A172 (cell line): ENCODE measurements at regions not wholly inside any gene's neighbourhood (a gene's known extent, or its start where the extent isn't known, plus 50 kb on each side); places are given as distances from the start of the nearest gene placed in this dataset.

Source experiments
- DNase-seq: peaks from one replicate; pipeline ENCODE4 v3.0.0-alpha.2; 2015; ENCODE audit warnings: low spot score

DNA sequence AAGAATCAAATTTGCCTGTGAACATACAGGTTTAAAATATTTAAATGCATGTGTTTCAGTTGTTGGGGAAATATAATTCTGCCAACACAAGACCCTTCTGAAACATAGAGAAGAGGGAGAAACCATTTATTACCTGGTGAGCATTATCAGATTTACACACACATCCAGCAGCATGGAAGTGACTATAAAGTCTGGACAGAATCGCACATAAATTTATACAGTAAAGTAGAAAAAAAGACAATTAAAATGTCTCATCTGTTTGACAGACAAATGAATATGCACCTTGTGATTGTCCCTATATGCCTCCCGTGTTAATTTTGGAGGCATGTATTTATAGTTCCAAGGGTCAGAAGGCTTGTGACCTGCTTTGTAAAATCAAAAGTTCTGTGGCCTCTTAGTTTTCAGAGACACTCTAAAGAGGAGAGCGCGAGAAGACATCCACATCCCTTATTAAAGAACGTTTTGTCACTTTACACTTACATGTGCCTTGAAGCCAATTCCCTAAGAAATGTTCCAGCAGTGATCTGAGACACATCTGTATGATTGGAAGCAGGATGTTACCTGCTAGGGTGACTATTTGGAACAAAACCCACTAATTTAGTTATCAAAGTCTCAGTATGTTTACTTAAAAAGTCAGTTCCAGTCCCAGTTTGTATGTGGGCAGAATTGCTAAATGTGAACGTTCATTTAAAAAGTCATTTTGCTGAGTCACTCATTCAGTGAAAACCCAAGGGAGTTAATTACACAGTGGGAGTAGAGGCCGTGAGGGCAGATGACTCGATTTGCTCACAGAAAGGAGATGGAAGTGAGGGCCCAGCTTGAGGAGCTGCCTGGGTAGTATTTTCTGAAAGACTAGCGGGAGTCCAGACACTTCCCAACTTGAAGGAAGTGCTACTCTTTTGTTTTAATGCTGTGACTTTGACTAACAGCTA, 527.6 kb upstream of the MEX3C start:
- peak; percentile 4 for DNase-seq

DNA sequence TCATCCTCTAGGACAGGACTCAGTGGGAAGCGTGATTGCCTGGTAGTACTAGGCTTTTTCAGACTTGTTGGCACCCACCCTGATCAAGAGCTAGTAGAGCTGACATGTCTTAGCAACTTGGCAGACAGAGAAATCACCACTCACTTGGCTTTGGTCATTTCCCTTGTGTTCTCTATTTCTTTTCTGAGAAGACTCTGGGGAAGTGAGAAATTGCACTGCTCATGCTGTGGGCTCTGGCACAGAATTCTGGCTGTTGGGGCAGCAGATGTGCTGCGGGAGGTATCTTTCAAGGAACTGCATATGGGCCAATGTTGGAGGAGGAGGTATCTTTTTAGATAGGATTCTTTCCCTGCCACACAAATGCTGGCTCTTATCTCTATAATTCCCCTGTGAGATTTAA, 529.1 kb upstream of the MEX3C start:
- DNase-seq: no peak

DNA sequence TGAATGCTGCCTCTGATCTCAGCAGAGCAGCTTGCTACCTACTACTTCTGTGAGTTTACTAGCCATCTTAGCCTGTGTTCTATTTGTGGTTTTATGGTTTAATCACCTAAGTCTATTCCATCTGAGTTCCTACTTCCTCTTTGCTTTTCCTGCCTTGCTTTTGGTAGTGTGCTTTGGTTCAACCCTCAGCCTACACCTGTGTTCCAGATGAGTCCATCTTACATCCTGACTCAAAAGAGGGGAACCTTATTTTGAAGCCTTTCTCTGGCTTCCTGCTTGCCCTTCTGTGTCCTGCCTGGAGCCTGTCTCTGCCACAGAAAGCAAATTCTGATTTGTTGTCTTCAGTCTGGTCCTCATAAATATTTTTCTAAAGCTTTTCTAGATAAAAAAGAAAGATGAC, 530.3 kb upstream of the MEX3C start:
- DNase-seq: no peak

DNA sequence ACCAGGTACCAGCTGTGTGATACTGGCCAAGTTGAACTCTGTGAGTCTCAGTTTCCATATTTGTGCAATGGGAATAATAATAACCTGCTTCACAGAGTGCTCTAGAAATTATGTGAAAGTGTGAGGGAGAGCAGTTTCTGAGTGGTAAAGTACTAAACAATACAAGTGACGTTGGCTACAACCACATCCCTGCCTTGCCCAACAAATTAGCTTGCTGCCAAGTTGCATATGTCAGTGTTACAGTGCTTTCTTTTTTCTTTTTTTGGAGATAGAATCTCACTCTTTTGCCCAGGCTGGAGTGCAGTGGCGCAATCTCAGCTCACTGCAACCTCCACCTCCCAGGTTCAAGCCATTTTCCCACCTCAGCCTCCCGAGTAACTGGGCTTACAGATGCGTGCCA, 533.6 kb upstream of the MEX3C start:
- no peak for DNase-seq

DNA sequence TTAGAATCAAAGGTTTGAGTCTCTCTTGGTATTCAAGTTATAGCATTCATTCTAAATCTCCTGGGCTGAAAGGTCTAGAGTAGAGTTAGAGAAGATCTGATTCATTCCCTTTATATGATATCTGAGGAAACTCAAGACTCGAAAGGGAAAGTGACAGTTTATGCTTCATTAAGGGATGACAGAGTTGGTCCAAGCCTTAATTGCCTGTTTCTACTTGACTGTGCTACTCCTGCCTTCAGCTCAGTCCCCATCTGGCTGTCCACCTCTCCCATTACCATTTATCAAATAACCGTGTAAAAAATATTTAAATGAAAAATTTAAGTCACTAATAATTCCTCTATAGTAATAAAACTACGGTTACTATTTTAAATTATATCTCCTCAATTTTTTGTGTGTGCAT, 537.1 kb upstream of the MEX3C start:
- no peak for DNase-seq

DNA sequence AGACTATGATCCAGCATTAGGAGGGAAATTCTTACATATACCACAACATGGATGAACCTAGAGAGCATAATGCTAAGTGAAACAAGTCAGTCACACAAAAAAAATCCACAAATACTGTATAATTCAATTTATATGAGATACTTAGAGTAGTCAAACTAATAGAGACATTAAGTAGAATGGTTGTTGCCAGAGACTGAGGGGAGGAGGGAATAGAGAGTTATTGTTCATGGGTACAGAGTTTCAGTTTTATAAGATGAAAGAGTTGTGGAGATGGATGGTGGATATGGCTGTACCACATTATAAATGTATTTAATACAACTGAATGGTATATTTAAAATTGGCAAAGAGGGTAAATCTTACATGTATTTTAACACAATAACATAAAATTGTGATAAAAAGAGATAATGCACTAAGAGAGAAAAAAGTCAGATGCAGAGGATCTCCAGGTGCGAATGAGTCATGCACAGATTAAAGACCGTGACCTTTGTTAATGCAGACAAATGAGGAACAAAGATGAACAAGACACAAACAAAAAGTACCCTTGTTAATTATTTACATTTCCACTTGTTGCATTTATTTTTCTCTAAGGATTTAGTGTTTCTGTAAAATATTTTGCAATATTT, 541.7 kb upstream of the MEX3C start:
- DNase-seq: no peak

DNA sequence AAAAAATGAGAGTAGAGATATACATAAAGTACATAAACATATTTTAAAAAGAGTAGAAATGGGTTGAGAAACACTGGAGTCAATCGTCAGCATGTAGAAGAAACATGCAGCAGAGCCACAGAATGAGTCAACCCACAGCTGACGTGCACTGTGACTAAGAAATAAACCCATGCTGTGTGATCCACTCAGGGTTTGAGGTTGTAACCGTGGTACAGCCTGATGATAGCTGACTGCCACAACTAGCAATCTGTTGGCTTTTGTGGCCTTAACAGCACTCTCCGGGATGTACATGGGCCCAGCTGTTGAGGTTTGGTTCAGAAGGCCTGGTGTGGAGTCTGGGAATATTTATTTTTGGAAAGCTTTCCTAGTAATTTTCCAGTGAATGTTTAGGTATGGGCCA, 554.4 kb upstream of the MEX3C start:
- peak; percentile 19 for DNase-seq

DNA sequence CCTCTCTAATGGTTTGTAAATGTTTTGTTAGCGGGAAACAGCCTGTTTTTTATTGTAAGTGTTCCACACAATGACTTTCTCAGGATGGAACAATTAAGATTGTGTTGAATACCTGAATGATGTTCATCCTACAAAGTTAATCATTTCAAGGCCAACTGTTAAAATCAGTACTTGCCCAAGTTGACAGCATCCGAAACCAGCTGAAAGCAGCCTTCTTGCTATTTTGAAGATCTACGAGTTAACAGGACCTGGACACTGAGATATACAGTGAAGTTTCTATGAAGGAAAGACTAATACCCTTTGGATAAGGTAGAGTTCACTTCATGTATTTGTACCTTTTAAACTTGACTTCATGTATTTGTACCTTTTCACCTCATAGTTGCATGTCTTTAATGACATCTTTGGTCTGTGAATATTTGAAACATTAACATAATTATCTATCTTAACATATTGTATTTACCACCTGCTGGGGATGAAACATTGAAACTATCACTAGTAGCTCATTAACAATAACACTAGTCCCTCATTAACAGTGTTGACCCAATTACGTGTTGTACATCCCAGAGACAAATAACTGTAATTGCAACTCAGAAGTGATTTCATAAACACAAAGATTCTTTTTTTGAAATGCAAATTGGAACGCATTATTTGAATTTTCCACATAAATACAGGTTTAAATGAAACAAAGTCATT, 556.0 kb upstream of the MEX3C start:
- DNase-seq: no peak

DNA sequence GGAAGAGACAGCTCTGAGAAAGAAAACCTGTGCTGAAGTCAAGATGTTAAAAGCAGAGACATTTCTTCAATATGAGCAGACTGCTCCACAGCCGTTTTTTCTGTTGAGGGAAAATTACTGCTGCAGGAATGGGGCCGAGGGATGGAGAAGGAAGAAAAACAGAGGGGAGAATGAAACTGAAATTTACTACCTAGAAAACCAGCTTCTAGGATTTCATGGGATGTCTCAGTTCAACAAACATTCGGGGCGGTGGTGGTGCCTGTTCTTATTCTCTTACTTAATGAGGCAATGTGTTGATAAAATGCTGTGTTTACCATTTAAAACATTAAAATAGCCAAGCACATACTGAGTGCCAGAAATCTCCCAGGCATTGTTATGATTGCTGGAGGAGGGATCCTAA, 557.1 kb upstream of the MEX3C start:
- no peak for DNase-seq

DNA sequence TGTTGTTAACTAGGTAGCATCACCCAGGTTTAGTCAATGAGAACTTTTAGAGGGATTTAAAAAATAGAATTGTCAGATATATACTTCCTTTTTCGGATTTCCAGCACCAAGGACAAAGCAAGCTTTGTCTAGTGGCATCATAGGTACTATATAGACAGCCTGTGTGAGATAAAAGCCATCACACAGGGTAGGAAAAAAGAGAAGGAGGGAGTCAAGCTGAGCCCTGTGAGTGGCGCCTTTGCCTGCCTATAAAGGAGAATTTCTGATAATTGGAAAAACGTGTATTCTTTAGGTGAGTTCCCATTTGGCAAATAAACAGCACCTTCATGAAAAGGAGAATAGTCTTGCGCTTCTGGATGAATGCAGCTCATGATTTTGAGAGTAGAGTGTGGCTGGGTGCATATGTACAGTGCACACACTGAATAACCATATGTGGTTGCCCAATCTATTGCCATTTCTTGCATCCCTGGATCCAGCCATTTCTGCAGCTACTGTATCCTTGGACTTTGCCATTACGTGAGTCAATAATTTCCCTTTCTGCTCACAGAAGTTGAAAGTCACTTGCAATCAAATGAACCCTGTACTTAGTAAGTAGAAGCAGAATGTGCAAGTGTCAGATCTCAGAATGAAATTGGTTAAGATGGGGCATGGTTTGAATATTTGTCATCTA, 559.9 kb upstream of the MEX3C start:
- DNase-seq: no peak

DNA sequence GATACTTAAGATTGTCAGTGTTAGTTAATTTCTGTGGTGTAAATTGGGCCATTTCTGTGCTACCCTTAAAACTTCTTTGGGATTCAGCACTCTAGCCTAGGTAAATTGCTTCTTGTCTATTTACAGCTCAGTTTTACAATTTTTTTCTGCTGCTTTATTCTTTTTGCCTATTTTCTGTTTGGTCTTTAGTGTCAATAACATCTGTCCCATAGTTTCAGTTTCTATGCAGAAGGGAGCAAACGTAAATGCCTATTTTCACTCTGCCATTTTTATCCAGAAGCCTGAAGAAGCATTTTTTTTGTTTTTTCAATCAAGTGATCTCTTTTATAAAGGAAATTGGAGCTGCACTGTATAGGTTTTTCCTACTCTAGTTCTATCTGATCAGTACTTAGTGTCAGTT, 564.9 kb upstream of the MEX3C start:
- no peak for DNase-seq

DNA sequence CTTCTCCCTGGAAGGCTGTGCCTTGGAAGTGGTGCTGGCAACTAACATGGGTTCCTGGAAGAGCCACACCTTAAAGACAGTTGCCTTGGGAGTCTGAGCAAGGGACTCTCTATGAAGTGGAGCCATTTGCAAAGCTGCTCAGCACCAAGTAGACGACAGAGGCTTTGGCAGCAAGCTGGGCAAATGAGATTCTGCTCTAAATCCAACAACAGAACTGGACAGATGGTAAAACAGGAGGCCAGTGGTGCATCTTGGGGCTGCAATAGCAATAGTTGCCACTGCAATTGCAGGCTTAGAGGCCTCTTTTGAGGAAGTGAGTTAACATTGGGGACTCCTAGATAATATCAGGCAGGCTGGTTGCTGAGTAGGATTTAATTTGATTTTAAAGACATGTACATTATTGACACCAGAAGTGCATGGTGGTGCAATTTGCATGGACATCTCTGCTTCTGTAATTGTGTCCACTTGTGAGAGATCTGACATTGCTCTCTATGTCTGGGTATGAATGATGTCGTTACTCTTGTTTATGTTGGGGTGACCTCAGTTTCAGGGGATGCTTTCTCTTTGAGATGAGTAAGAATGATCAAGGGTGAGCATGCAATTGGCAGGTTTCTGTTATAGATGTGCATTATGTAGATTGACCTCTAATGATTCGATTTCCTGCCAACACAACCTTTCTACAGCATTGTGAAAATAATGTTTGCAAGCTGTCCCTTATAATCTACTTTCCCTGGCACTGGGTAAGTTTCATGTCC, 568.3 kb upstream of the MEX3C start:
- no peak for DNase-seq

DNA sequence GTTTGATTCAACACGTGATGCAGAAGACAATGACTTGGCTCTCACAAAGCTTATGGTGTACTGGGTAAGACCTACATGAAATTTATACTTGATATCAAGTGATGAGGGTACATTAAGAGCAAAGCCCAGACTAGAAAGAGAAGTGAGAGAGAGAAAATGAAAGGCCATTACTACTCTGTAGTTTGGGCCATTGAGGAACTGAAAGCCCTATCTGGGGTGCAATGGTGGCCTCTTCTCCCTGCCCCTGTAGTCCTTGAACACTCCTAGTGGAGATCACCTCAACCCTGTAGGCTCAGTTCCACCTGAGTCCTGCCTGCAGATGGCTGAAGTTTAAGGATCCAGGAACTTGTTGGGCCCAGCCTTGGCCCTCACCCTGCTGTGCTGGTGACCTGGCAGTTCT, 569.8 kb upstream of the MEX3C start:
- no peak for DNase-seq

DNA sequence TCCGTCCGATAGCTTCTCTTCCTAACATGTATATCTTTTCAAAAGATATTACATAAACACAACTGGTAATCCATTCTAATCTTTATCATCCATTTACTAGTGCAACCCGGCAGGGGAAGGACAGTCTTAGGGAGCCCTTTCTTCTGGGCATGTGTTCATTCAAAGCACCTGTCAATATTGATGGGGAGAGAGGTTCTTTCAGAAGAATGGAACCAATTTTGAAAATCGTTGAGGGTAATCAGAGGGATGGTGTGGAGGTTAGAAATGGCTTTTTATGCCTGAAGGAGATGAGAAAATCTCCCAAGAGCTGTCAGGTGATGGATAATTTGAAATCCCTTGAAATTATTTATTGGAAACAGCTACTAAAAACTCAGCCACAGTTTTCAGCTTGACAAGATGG, 561.9 kb upstream of the DCC start:
- DNase-seq: no peak

DNA sequence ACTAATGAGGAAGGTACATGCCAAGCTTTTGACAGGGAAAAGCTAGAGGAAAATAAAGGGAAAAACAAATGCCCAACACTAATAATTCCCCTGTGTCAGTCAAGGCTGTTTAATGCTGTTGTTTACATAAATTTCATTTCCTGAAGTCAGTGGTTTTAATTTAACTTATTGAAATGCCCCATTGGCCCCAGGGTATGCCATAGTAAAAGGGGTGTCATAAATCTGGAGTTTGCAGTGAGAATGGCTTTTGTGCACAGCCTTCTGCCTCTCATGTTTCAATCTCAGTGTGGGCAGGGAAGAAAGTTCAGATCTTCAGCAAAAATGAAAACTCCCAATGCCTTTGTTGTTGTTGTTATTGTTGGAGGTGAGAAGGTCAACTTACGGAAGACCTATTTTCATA, 550.1 kb upstream of the DCC start:
- DNase-seq: no peak

DNA sequence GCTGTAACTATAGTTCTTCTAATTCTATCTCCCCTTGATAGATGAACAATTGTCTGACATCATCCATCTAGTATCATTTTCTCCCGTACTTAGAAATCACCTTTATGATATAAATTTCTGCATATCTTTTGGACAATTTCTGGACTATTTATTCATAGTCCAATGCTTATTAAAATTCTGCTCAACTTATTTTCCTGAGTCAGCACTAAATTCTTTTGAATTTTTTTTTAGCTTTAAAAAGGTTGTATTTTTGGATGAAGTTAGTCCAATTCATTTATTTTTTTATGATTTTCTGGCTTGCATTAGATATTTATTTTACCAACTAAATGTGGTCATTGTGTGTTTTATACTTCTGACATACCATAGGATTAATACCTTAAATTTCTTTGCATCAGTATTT, 538.5 kb upstream of the DCC start:
- no peak for DNase-seq

DNA sequence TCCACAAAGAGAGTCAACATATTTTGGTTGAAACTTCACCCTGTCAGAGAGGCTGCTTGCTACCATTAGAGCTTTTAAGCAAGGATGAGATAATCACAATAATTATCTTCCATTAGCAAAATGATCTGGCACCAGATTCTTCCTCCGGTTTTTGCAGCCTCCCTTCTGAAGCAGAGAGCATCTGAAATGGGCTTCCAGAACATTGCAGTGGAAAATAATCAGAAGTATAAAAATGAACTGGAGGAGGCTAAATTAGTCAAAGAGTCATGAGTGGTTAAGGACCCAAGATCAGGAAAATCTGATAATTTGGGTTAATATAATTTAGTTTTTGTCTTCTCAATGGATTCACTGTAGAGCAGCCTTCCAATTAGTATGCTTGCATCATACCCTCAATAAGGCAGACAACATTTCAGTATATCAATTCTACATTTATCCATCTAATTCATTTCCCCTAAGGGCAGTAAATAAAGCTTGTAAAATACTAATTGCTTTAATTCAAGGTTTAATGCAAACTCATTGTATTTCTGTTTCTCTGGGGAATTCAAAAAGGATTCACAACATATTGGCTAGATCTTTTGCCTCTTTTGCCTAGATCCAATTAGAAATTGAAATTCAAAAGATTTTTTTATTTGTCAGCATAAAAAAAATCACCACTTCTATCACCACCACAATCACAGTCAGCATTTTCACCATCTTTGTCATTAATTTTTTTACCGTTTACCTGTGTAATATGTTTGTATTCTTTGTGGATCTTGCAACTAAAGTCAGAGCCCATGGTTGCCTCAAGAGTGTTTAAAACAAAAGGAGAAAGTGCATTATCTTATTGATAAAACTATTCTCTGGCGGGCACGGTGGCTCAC, 537.2 kb upstream of the DCC start:
- DNase-seq: no peak

DNA sequence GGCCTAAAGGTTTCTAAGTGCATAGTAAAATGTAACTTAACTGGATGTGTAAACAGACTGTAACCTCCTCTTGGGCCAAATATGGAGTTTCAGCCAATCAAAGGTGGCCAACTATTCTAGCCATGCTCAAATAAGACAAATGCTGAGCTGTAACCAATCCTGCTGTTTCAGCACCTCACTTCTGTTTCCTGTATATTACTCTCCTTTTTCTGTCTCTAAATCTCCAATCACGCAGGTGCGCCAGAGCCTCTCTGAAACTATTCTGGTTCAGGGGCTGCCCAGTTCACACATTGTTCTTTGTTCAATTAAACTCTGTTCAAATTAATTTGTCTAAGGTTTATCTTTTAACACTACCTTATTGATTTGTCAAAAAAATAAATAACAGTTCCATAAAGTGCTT, 532.7 kb upstream of the DCC start:
- DNase-seq: no peak

DNA sequence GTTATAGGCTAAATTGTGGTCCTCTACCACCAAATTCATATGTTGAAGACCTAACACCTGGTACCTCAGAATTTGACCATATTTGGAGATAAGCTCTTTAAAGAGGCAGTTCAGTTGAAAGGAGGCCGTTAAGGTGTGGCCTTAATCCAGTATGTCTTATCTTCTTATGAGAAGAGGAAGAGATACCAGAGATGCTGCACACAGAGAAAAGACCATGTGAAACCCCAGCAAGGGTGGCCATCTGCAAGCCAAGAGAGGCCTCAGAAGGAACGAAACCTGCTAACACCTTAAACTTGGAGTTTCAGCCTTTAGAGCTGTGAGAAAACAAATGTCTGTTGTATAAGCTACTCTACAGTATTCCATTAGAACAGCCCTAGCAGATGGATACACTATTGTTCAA, 528.1 kb upstream of the DCC start:
- DNase-seq: no peak

DNA sequence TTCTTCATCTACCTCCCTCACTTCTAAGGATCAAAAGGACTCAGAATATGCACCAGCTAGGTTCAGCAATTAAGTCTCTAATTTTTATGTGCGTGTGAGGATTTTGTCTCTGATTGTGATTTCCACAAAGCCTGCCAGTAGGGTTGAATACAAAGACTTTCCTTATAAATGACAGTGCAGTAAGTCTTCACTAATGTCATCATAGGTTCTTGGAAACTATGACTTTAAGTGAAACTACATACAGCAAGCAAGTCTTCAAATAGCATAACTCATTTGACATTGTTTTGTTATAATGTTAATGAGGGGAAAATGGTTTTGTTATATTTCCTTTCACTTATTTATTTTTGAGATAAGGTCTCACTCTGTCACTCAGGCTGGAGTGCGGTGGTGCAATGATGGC, 526.3 kb upstream of the DCC start:
- DNase-seq: no peak

DNA sequence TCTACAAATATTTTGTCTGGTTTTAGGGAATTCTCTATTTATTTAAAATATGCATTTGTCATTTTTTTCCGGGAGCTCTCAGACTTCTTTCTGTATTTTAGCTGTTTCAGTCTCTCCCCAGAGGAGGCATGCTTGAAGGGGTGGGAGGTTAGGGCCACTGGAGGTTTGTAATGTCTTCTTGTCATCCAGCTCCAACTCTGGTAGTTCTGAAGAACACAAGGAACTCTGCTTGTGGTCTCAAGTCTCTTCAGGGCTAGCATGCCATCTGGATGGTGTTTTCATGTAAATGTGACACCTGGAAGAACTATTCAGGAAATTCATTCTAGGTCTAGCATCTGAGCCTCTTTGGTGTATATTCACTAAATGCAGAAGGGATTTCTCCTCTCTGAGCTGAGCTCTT, 518.4 kb upstream of the DCC start:
- no peak for DNase-seq
